ENCODE measurements at regions not wholly inside any gene's neighbourhood (a gene's known extent, or its start where the extent isn't known, plus 50 kb on each side); places are given as distances from the start of the nearest gene placed in this dataset.
A peak's percentile ranks its signal among the peaks of the same experiment; 100 is the strongest.

DNA sequence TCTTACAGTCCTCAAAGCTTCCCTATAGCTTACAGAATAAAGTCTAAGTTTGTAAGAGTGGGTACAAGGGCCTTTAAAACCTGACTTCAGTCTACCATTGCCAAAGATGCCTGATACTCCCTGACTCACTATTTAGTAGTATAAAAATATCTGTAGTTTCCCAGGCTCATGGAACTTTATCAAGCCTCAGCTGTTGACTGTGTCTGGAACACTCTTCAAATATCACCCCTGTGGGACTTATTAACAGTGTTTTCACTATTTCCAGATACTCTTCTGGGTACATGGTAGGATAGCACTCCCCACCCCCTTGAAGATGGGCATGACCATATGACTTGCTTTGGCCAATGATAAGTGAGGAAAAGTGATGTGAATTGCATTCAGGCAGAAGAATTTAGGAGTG, 105.3 kb upstream of the TENT5A start:
- no peak for DNase-seq

DNA sequence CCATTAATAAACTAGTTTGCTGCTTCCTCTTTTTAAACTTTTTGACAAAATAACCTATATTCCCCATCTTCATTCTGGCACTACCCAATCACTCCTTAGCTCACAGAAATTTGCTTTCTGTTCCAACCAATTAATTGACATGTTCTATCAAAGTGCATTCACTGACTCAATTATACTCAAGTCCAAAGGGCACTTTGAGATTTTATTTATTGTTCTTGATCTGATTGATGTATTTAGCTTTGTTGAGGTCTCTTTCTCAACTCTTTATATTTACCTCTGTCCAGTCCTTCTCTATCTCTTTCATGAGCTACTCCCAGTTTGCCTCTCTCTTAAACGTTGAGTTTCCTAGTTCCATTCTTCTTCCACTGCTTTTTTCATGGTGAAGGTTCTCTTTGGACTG, 104.4 kb upstream of the TENT5A start:
- no peak for DNase-seq

DNA sequence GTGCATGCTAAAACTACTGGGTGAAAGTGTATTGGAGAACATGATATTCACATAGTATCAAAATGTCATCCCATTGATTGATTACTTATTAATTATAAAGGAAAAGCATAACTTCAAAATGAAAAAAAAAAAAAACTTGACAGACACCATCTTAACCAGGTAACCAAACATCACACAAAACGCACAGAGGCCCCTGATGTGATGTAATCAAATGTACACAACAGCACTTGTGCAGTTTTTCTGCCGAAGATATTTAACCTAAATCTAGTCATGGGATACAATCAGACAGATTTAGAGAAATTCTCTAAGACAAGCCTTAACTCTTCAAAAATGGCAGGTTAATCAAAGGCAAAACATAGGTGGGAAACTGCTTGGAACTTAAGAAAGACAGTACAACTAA, 102.0 kb upstream of the TENT5A start:
- no peak for DNase-seq

DNA sequence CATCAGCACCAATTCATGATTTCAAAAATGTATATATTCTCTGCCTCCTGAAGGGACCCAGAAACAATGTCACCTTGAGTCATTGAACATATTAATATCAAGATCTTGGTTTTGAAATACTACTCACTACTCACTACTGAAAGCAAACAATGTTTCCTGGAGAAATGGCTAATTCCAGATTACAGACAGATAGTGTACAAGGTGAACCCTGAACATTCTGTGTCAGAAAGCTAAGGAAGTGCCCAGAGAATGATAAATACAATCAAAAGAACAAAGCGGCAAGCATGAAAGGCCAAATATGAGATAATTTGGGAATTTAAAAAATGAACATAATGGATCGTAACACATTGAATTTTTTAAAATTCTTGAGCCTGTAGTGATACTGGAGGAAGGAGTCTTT, 101.5 kb upstream of the TENT5A start:
- no peak for DNase-seq

DNA sequence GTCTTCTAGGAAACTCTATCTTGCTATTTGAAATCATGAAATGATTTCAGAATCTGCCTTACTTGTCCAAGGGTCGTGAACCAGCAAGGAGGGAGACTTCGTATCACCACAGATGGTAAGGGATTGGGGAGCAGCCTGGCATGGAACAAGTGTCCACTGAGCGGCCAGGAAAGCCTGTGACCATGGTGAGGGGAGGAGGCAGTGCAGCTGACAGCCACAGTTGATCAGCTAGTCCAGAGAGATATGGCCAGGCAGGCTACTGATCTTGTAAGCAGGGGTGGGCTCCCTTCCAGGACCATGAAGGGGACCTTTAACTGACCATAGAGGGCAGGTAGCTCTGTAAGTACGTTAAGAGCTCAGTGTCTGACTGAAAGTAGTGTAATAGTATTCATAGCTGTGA, 96.8 kb upstream of the TENT5A start:
- no peak for DNase-seq

DNA sequence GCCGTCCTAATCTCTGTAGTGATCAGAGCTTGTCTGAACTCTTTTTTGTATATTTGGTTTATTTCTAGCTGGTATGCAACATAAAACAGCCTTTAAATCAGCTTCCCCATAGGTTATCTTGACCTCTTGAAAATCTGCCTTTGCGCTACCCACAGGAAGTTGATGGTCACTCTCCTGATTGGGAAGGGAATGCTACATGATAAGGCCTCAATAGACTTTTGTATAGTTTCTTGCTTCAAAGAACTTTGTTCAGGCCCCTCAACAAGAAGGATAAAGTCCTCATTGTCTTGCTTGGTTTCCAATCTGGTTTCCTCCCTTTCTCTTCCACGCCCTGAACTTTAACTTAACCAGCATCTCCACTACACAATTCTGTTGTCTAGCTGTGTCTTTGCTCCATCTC, 95.4 kb upstream of the TENT5A start:
- no peak for DNase-seq

DNA sequence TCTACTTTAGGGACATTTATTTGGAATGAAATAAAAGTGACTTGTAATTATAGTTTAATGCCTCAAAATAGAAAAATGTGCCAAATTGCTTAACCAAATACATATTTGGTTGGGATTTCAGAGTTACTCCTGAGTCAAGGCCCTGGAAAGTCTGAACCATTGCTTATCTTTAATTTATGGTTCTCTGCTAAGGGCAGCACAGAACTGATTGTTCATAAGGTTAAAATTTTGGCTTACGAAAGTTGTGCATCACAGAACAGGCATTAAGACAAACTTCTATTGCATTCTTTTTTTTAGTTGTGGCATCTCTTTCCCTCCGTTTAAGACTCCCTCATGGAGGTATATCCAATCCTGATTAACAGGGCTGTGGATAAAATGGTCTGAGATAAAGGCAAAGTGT, 92.2 kb upstream of the TENT5A start:
- no peak for DNase-seq

DNA sequence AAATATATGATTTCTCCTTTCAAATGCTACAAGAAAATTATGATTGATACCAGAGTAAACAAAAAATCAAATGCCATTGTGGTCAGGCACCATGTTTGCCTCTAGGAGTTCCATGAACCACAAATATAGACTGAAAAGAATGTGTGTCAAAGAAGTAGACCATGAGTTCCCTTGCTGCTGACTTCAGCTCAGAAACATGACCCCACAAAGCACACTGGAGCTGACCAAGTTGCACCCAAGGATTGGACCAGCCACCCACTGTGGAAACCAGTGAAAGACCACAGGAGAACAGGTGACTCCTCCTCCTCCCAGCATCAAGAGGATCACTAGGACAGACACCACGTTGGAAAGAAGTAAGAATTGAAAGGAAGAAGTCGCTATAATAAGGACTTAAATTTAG, 90.8 kb upstream of the TENT5A start:
- no peak for DNase-seq

DNA sequence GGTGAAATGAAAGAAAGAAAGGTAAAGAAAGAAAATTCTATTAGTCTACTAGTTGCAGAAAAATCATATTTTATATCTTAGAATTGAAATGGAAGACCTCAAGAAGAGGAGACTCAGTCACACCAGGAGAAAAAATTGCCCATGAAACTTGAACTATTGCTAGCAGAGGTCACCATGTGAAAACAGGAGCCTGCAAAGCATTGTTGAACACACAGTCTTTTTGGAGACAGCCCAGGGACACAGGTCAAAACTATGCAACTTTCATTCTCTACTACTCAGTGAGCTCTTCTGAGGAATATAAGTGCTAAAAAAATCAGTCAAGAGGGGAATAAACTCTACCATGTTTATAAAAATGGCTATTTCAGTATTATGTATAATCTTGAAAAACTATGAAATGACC, 89.8 kb upstream of the TENT5A start:
- DNase-seq = no peak

DNA sequence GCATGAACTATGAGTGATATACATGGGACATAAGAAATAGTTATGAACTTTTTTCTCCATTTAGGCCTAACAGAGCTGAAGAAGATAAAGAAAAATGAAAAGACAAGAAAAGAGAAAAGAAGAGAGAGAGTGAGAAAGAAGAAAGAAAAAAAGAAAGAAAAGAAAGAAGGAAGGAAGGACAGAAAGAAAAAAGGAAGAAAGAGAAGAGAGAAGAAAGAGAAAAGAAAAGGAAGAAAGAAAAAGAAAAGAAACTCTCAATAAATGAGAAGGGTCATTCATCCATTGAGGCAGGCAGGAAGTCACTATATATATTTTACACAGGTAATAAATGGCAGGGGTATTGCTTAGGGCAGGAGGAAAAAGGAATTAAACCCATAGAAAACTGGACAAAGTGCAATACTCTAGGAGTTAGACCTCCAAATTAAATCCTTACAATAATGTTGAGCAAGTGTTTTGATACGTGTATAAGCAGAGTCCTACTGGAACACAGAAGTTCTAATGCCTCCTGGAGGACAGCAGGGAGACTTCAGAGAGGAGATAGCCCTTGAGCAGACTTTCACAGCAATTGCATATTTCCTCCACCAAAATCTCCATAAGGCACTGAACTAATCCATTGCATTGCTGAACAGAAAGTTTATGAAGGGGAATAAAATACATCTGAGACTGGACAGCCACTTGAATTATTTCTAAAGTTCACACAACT, 86.4 kb upstream of the TENT5A start:
- no peak for DNase-seq

DNA sequence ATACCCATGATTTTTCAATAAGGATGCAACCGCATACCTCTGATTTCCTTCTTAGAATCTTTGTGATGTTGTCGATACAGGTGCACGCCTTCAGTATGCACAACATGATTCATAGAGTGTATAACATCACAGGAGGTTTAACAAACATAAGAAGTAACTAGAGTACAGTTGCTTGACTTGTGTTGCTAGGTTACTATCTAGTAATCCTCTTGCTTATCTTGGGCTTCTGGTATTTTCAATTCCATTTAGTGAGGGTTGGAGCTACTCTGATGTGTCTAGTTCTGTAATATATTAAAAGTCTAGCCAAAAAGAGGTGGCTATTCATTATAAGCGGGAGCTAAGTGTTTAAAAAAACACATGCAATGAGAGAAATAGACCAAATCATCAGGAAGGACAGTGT, 85.5 kb upstream of the TENT5A start:
- no peak for DNase-seq

DNA sequence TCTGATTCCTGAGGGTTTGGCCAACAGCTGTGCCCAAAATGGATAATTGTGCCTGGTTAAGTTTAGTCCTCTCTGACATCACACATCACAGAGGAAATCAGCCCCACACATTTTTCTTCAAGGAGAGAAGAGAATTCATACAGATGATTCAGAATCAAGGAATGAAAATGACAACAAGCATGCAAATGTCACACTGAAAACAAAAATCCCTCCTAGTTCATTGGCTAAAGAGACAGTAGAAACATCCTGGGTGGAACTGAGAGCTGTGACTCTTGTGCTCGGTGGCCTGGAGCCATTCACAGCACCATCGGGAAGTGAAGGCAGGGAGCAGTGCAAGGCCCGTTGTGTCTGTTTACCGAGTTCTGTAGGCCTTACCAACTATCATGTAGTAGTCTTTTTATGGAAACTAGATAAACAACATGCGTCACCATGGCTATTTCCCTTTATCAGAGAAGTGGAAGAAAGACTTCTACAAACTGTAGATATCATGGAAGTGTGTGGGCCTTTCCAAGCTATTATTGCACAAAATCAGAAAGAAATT, 81.7 kb upstream of the TENT5A start:
- no peak for DNase-seq

DNA sequence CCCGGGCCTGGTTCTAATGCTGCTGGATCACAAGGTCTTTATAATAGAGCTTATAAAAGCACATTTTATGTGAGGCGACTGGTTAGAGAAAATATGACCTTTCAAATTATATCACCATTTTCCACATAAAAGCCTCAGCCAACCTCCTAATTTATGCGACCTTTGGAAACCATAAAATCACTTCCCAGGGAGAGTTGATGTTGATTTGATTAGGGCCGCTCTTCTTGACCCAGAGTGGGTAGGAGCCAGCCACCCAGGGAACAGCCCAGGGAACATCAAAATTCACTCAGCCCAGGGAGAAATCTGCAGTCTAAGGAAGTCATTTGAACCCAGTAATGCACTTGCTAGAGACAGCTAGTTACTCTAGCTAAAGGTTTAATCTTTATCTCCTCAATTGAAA, 79.8 kb upstream of the TENT5A start:
- no peak for DNase-seq

DNA sequence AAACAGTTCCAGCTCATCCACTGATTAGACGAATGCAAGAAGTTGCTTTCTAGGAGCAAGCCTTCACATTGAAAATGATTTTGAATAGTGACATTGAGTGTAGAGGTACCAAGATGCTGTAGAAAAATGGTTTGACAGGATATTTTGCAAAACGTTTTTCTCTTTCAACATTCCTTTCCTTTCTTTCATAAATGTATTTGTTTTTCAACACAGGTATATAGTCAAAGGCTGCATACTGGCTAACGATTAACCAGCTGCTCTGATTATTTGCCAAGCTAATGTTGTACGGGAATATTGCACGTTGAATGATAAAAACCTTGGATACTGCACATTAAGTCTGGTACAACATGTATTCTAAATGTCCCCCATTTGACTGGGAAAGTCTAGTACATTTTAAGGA, 78.8 kb upstream of the TENT5A start:
- DNase-seq = no peak

DNA sequence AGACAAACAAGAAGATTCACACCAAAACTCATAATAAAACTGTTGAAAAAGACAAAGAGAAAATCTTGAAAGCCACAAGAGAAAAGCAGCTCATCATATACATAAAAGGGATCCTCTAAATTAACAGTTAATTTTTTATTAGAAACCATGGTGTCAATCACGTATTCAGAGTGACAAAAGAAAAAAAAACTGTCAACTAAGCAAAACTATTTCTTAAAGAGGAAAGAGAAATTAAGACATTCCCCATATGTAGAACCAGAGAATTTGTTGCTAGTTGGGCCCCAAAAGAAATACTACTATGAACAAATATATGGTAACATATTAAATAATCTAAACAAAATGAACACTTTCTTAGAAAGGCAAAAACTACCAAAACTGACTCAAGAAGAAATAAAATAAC, 74.3 kb upstream of the TENT5A start:
- DNase-seq = no peak

DNA sequence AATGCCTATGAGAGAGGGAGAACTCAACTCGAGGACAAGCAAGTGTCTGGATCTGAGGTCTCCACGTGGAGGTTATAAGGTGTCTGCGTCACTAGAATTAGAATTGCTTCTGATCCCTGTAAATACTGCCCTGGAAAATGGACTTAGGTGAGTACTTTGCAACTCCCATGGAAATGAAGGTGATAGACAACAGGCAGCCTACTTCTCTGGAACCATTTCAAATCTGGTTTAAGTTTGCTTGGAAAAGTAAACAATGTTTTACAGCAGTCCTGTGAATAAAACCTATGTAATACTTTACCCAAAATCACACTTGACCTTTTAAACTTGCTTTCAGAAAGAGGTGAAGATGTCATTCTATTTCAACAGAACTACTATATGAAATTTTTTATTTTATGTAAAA, 70.1 kb upstream of the TENT5A start:
- no peak for DNase-seq

DNA sequence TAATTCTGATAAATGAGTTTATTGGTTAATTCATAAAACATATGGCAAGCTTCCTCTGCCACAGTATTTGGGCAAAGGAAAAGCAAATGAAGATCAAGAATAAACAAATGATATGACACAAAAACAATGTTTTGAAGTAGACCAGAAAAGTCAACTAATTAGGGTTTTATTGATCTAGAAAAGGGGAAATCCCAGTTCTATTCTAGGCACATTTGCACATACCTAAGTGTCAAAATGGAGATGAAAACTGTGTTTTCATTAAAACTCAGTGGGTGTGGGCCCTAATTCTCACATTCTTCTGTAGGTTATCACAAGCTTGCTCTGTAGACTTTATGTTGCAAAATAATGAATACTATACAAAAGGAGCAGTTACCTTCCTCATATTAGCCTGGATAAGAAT, 69.0 kb upstream of the TENT5A start:
- no peak for DNase-seq

DNA sequence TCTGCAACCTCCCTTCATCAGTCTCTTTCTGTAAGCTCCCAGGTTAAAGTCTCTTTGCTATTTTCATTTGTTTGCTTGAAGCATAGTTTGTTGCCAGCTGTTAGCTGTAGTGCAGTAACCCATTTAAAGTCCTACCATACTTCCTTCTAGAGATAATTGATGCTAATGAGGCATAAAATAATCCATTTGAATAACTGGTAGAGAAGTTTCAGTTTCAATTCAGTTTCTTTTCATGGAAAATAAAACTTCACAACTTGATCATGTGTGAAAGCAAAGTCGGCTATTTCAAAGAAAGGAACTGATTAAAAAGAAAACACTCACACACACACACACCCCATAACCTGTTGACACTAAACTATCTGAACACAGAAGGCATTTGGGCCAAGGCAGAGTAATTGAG, 68.5 kb upstream of the TENT5A start:
- DNase-seq = no peak

DNA sequence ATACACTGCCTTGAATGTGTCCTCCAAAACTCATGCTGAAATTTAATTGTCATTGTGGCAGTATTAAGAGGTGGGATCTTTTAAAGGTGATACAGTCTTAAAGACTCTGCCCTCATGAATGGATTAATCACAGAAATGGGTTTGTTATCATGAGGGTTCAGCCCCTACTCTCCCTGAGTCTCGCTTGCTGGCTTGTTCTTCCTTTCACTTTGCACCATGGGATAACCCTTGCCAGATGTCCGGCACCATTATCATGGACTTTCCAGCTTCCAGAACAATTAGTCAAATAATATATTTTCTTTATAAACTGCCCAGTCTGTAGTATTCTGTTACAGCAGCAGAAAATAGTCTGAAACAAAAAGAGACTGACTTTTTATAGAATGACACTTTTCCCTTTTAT, 67.9 kb upstream of the TENT5A start:
- DNase-seq = no peak

DNA sequence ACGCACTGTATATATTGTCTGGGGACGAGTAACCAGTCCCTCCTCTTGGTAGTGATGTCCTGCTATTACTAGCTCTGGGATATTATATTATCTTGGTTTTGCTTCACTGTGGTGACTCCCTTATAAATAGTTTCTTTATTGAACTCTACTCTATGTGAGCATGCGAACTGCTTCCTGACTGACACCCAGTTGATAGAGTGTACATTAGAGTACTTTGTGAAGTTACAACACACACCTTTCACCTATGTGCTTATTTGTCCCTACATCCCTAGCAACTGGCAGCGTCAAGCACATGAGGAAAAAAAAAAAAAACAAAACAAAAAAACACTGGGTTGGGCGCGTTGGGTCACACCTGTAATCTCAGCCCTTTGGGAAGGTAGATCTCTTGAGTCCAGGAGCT, 67.3 kb upstream of the TENT5A start:
- no peak for DNase-seq

DNA sequence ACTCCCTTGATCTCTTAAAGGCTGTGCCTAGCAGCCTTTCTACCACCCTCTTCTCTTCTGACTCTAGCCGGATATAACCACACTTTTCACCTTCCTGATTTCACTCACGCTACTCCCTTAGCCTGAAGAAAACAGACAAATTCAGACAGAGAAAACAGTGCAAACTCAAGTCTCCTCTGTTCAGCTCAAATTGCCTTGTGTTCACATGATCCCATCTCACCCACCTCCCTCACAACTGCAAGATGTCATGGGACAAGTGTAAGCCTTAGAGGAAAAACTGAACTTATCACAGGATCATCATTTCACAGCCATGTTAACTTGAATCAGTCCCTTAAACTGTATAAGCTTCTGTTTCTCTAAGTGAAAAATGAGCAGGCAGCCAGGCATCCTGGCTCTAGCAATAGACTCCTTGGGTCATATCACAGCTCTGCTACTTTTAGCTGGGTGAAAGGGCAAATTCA, 66.5 kb upstream of the TENT5A start:
- no peak for DNase-seq

DNA sequence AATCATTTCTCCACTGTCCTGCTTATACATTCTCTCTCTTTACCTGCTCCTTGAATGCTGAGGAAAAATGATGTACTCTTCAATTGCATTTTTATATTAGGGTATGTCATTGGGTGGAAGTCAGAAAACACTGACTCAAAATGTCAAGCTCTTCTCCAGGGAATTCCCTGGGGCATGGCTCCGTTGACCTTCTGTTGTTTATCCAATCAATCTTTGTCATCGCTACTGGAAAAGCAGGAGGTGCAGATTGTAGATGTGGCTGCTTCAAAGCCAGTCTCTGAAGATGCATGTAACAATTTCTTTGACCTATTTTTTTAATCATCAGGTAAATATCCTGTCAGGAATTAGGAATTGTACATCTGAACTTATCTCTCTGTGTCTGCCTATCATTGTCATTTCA, 63.9 kb upstream of the TENT5A start:
- DNase-seq = no peak

DNA sequence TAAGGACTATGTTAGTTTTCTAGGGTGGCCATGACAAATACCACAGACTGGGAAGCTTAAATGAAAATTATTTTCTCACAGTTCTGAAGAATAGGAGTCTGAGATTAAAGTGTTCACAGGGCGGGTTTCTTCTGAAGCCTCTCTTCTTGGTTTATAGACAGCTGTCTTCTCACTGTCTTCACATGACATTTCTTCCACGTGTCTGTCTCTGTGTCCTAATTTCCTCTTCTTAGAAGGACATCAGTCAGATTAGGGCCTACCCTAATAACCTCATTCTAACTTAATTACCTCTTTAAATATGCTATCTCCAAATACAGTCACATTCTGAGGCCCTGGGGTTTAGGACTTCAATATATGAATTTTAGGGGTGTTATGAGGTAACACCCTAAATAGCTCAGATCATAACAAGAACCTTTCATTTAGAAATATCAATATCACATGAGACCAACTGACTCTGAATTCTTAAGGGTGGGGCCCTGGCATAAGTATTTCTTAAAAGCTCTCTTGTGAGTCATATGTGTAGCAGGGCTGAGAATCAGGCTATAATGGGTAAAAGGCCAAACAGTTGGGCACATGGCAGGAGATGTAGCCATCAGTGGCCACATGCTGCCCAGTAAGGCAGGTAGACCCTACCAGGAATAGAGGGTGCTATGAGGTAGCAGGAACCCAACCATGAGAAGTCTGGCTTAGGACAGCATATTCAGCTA, 62.0 kb upstream of the TENT5A start:
- no peak for DNase-seq

DNA sequence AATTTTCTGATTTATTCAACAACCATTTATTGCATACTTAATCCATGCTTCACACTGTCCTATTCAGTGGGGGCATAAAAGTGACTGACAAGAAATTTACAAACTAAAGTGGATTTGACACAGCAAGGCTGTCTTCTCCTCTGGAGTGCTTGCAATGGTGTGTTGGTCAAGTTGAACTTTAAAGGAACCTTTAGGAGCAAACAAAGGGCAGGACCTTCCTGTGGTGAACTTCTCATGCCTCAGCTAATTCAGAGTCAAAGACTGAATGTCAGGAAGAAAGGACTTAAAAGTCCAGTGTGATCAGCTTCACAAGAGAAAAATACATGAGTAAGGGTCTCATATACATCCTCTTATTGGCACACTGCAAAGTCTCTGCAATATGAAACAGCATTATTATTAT, 60.8 kb upstream of the TENT5A start:
- DNase-seq = no peak

DNA sequence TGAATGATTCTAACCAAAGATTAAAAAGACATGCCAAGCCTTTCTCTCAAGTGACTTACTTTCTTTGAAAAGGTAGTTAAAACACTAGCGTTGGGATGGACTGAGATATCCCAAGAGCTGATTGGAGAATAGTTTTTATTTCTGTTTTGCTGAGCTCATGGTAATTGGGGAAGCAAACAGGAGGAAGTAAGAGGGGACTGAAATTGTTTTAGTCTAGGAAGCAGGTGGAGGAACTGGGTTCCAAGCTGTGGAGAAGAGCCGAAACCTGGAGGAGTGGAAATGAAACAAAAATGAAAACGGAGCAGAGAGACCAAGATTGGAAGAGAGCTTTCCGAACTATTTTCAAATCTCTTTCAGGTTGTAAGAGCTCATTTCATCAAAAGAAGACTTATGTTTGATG, 59.9 kb upstream of the TENT5A start:
- DNase-seq = peak; percentile 15

Measured in midbrain (tissue), 1 donor.